Adrenal gland (tissue), 9 donors: ENCODE measurements at regions not wholly inside any gene's neighbourhood (a gene's known extent, or its start where the extent isn't known, plus 50 kb on each side); places are given as distances from the start of the nearest gene placed in this dataset.
"Not testable (repeated sequence)": the region's sequence is repeated elsewhere in the genome, so short reads cannot be mapped to it uniquely, and the experiment has no call there.

Source experiments
- DNase-seq, 7 donors: peaks; one replicate each; pipeline ENCODE4 v3.0.0-alpha.2; 2019 to 2020
- H3K27ac ChIP-seq, 5 donors: fragments of 200-600 bp; sonication (generic) in 4 of 5; 1 replicate in 3 of 5; 2 replicates in 2 of 5; pipeline versions ENCODE4 v1.5.1 to v1.8.0; 2016 to 2020; ENCODE audit warnings: mild to moderate bottlenecking in 1 of 5
- H3K27me3 ChIP-seq: fragments of 200-600 bp; 2 replicates; pipeline ENCODE4 v1.8.0; 2021
- H3K36me3 ChIP-seq, 2 donors: fragments of 200-600 bp; replicated peaks in 1 of 2; 1 replicate in 1 of 2; 2 replicates in 1 of 2; pipeline versions ENCODE4 v1.5.1 to v1.8.0; 2018 to 2022
- H3K4me1 ChIP-seq, 2 donors: fragments of 200-600 bp; replicated peaks in 1 of 2; 1 replicate in 1 of 2; 2 replicates in 1 of 2; pipeline versions ENCODE4 v1.5.1 to v1.8.0; 2018 to 2021
- H3K4me3 ChIP-seq, 4 donors: fragments of 200-600 bp; sonication (generic) in 3 of 4; one replicate each; pipeline ENCODE4 v1.5.1; 2016 to 2018
- H3K9me3 ChIP-seq, 3 donors: fragments of 200-600 bp; sonication (generic) in 1 of 3; replicated peaks in 1 of 3; 1 replicate in 2 of 3; 2 replicates in 1 of 3; pipeline versions ENCODE4 v1.5.1 to v1.8.0; 2016 to 2021
- POLR2A ChIP-seq, 2 donors: fragments of 450-650 bp; IDR thresholded peaks; one replicate each; pipeline ENCODE4 v1.6.1; 2017; ENCODE audit warnings: antibody characterized with exemption in 2 of 2, mild to moderate bottlenecking in 2 of 2, moderate library complexity in 1 of 2
- WGBS, 4 donors: extraction: QIAGEN DNeasy Blood & Tissue Kit in 2 of 4; methylation state at CpG; one replicate each; pipeline versions ENCODE4 v1.1.5 to v1.1.7; 2013 to 2017; 5-methylcytosine and 5-hydroxymethylcytosine counted together
- intact Hi-C, 2 donors: fragments of 100-400 bp; cut with DNase I; formaldehyde crosslinking; loops; one replicate each; pipeline versions ENCODE4 v1.14.1 to v1.15.0; 2022 to 2023
- TF ChIP-seq, protein P1 (sequence below), 6 experiments: fragments of 450-650 bp in 4 of 6; fragments of 200-600 bp in 2 of 6; sonication (generic) in 1 of 6; IDR thresholded peaks; 1 replicate in 5 of 6; 2 replicates in 1 of 6; pipeline versions ENCODE4 v1.5.1 to v1.8.0; 2016 to 2021; ENCODE audit warnings: antibody characterized with exemption in 6 of 6, mild to moderate bottlenecking in 2 of 6, moderate library complexity in 1 of 6
- donor health status: healthy with polysubstance abuse.
- donor health status: Bipolar disorder and iron deficiency.
- donor health status: DM: yes; HTN: yes; CAD: no.
- donor health status: DM: no; HTN: no; CAD: no.
- donor health status: DM: no; HTN: no; CAD: no.

DNA sequence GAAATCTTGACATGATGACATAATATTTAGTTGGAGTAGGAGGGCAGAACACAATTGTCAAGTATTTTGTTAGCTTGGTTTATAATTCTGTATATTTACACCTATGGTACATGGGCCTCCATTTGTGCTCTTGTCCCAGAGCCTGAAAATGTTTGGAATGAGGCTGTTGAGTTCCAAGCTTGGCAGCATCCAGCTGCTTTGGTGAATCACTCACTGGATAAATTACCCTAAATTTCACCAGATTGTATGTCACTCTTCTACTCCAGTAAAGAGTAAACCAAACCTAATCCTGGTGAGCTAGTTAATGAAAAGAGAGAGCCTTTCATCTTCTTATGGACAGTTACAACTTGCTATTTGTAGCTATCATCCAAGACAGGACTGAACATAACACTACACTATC, 928.7 kb downstream of the DIPK2A start:
- intact Hi-C loops: no loop called here
- H3K27me3 ChIP-seq: no peaks in the 10 kb centered on the region
- DNase-seq: no peak
- TF ChIP-seq, protein P1, sequence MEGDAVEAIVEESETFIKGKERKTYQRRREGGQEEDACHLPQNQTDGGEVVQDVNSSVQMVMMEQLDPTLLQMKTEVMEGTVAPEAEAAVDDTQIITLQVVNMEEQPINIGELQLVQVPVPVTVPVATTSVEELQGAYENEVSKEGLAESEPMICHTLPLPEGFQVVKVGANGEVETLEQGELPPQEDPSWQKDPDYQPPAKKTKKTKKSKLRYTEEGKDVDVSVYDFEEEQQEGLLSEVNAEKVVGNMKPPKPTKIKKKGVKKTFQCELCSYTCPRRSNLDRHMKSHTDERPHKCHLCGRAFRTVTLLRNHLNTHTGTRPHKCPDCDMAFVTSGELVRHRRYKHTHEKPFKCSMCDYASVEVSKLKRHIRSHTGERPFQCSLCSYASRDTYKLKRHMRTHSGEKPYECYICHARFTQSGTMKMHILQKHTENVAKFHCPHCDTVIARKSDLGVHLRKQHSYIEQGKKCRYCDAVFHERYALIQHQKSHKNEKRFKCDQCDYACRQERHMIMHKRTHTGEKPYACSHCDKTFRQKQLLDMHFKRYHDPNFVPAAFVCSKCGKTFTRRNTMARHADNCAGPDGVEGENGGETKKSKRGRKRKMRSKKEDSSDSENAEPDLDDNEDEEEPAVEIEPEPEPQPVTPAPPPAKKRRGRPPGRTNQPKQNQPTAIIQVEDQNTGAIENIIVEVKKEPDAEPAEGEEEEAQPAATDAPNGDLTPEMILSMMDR (IDR thresholded peaks at IDR 0.05): no peak
- TF ChIP-seq POLR2A (IDR thresholded peaks at IDR 0.05): no peak
- no peaks in the 10 kb centered on the region for H3K4me1 ChIP-seq
- H3K4me3 ChIP-seq: no peak overlapping the region
- H3K9me3 ChIP-seq: no peaks in the 10 kb centered on the region
- no peak overlapping the region for H3K27ac ChIP-seq
- H3K36me3 ChIP-seq: no peaks in the 10 kb centered on the region

DNA sequence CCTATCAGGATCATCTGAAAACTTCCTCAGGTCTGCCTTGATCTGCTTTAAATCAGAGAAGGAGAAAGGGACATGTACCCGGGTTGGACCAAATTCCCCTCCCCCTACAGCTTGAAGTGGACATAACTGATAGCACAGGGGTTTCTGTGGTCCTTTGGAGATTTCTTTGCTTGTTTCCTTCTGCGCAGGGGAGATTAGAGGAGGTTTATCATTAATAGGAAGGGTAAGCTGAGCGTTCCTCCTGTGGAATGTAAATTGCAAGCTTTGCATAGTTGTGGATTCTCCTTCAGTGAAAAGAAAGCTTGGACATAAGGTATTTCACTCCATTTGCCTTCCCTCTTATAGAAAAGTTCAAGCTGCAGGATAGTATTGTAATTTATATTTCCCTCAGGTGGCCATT, 936.0 kb downstream of the DIPK2A start:
- WGBS, 4 donors: 74 to 93% (median 79%) methylated on average over 3 of the region's 3 CpGs
- H3K4me1 ChIP-seq, intact Hi-C loops, H3K27me3 ChIP-seq, DNase-seq, H3K36me3 ChIP-seq, H3K9me3 ChIP-seq, H3K4me3 ChIP-seq, H3K27ac ChIP-seq: not testable (repeated sequence)

DNA sequence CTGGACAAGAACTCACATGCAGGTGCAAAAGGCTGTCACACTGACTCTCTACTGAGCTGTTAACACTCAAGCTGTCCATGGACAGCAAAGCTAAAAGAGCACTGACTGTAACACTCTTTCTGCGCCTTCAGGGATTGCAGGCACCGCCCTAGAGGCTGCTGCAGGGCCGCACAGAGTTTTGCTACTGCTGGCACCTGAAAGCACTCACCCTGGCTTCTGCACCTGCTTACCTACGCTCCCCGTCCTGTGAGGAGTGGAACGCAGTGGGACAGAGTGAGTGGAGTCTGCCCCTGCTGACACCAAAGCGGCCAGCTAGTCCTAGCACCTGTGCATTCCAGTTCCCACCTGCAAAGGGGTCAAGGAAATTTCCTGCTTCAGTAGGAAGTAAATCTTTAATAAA, 941.3 kb downstream of the DIPK2A start:
- Histone ChIP-seq H3K4me3 (no peak overlapping the region), H3K4me1 (no peaks in the 10 kb centered on the region), H3K27me3 (no peaks in the 10 kb centered on the region), H3K36me3 (no peaks in the 10 kb centered on the region), H3K27ac (no peak overlapping the region), H3K9me3 (no peaks in the 10 kb centered on the region)
- WGBS, 4 donors: 82 to 95% (median 92%) methylated on average over 7 of the region's 7 CpGs
- no peak for DNase-seq
- TF ChIP-seq, protein P1 (IDR thresholded peaks at IDR 0.05): no peak
- TF ChIP-seq POLR2A (IDR thresholded peaks at IDR 0.05): no peak
- intact Hi-C loops: no loop called here

DNA sequence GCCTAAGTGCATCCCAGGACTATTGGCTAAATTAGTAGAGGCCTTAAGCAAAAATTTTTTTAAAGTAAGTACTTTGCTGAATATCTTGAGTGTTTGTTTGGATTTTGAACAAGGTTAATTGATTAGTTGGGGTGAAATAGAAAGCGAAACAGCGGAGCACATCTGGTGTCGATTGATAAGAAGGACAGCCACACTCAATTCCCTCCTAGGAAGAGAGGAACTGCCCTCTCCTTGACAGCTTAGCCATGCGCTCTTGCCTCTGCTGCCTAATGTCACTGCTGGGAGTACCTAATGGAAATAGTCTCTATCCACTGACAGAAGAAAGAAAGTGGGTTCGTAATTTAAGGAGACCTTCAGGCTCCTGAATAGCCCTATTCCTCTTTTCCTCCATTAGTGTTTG, 943.6 kb downstream of the DIPK2A start:
- Histone ChIP-seq H3K4me3 (no peak overlapping the region), H3K4me1 (no peaks in the 10 kb centered on the region), H3K36me3 (no peaks in the 10 kb centered on the region), H3K27me3 (no peaks in the 10 kb centered on the region), H3K27ac (no peak overlapping the region), H3K9me3 (no peaks in the 10 kb centered on the region)
- TF ChIP-seq, protein P1 (IDR thresholded peaks at IDR 0.05): no peak
- TF ChIP-seq POLR2A (IDR thresholded peaks at IDR 0.05): no peak
- no peak for DNase-seq
- 91 to 95% (median 93%) methylated on average over 5 of the region's 5 CpGs for WGBS, 4 donors
- intact Hi-C loops: no loop called here

DNA sequence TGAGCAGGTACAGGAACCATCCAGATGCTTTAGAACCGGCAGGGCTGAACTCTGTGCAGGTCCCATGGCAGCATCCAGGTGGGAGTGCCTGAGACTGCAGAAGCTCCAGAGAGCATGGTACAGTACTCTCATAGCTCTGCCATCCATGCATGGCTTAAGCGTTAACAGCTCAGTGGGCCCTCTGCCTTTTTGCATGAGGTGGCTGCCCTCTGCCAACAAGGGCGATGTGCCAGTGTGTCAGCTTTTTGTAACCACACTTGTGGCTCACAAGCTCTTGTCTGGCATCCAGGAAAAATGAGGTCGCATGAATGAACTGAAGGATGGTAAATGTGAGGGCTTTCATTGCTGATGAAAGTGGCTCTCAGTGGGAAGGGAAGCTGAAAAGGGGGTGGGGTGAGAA, 950.1 kb downstream of the DIPK2A start:
- WGBS, 4 donors: 64 to 86% (median 84%) methylated on average over 4 of the region's 4 CpGs
- no peaks in the 10 kb centered on the region for H3K27me3 ChIP-seq
- no peak for TF ChIP-seq POLR2A (IDR thresholded peaks at IDR 0.05)
- TF ChIP-seq, protein P1 (IDR thresholded peaks at IDR 0.05): no peak
- no peaks in the 10 kb centered on the region for H3K36me3 ChIP-seq
- no peak overlapping the region for H3K27ac ChIP-seq
- H3K4me3 ChIP-seq: no peak overlapping the region
- peak in 1 of 7 donors; percentile 6 for DNase-seq
- no peaks in the 10 kb centered on the region for H3K4me1 ChIP-seq
- intact Hi-C loops: no loop called here
- no peaks in the 10 kb centered on the region for H3K9me3 ChIP-seq
